Mucosa of stomach (tissue), 1 donor: ENCODE measurements at regions not wholly inside any gene's neighbourhood (a gene's known extent, or its start where the extent isn't known, plus 50 kb on each side); places are given as distances from the start of the nearest gene placed in this dataset.

Experiments used
- H3K27me3 ChIP-seq: one replicate; pipeline ENCODE4 v1.7.0; 2013; ENCODE audit warnings: mild to moderate bottlenecking, low read length; ENCODE audit not compliant: control insufficient read depth, insufficient read depth
- H3K36me3 ChIP-seq: one replicate; pipeline ENCODE4 v1.7.0; 2013; ENCODE audit warnings: low read length; ENCODE audit not compliant: control insufficient read depth, insufficient read depth
- H3K4me1 ChIP-seq: one replicate; pipeline ENCODE4 v1.7.0; 2013; ENCODE audit warnings: mild to moderate bottlenecking, low read length; ENCODE audit not compliant: control insufficient read depth, insufficient read depth
- H3K4me3 ChIP-seq: one replicate; pipeline ENCODE4 v1.7.0; 2013; ENCODE audit warnings: low read length
- H3K9ac ChIP-seq: one replicate; pipeline ENCODE4 v1.7.0; 2013; ENCODE audit warnings: mild to moderate bottlenecking, low read length, moderate library complexity
- H3K9me3 ChIP-seq: one replicate; pipeline ENCODE4 v1.7.0; 2013; ENCODE audit warnings: mild to moderate bottlenecking, low read length, moderate library complexity; ENCODE audit not compliant: control insufficient read depth
- donor health status: Pancreatic carcinoma.

DNA sequence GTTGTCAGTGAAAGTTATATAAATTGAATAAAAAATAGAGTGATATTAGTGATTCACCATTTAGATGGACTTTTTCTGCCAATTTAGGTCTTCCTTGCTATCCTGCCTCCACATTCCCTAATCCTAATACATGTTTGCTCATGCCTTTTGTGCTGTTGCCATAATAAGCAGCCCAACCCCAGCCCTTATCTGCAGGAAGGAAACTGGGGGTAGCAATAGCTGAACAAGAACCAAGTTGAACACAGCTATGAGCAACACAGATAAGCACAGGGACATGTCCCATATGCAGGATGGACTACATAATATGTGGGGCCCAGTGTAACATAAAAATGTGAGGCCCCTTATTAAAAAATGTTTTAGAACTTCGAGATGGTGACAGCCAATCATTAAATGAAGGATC is 91.2 kb upstream of the AHR start:
- Histone ChIP-seq H3K9me3 (no peaks in the 10 kb centered on the region), H3K4me1 (peaks cover 8% of the 10 kb centered on the region), H3K36me3 (no peaks in the 10 kb centered on the region)

DNA sequence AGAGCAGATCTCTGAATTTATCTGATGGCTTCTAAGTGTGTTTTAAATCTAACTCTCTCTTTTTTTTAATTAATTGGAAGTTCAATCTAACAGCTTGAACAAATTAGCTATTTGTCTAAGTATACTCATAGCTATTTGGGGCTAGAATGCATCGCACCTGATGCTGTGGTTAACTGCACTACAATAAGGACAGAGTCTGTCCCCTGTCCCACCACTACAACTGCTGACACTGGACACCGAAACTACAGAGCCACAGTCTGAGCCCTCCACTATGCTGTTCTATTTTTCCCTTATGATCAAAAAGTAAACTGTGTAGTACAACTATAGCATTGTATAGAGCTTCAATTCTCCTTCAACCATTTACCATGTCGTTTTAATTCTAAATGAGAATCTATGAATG is 89.4 kb upstream of the AHR start:
- Histone ChIP-seq H3K9ac (no peak overlapping the region), H3K4me1 (peaks cover 8% of the 10 kb centered on the region), H3K36me3 (no peaks in the 10 kb centered on the region)

More for the DNA sequence above, 91.2 kb upstream of the AHR start:
- Histone ChIP-seq H3K27me3 (no peaks in the 10 kb centered on the region), H3K4me3 (no peak overlapping the region), H3K9ac (no peak overlapping the region)

DNA sequence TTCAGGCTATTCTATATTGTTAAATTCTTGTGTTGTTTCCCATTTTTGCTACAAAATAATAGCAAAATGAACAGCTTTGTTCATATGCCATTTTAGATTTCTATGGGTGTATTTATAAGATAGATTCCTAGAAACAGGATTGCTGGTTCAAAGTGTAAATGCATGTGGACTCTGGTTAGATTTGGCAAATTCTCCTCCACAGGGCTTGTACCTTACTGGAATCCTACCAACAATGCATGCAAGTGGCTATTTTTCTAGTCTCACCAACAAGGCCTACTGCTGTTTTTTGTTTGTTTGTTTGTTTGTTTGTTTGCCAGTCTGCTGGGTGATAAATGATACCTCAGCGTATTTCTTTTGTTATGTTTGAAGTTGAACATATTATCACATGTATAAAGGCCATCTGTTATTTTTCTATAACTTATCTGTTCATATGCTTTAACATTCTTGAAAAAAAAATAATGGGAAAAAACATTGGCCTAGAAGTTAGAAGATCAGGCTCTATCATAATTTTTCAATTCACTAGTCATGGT is 87.1 kb upstream of the AHR start:
- Histone ChIP-seq H3K9ac (no peak overlapping the region), H3K4me3 (no peak overlapping the region), H3K9me3 (no peaks in the 10 kb centered on the region), H3K4me1 (peaks cover 8% of the 10 kb centered on the region), H3K36me3 (no peaks in the 10 kb centered on the region), H3K27me3 (no peaks in the 10 kb centered on the region)

More for the DNA sequence above, 89.4 kb upstream of the AHR start:
- Histone ChIP-seq H3K4me3 (no peak overlapping the region), H3K27me3 (no peaks in the 10 kb centered on the region), H3K9me3 (no peaks in the 10 kb centered on the region)

DNA sequence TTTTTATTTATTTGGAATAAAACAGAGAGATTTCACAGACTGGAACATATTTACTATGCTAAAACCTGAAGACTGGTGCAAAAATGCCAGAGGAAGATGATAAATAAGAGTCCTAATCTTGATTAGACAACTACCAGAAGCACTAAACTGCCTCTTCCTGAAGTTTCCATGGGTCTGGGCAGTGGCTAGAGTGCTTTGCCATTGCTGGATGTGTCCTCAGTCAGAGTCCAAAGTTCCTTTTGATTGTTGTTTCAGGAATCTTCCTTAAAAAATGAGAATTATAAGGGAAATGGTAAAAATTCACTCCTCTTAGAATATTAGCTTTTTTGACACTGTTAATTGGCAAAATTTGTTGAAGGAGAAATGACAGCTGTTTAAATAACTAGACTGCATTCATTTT is 86.3 kb upstream of the AHR start:
- Histone ChIP-seq H3K9me3 (no peaks in the 10 kb centered on the region), H3K9ac (no peak overlapping the region), H3K27me3 (no peaks in the 10 kb centered on the region), H3K4me3 (no peak overlapping the region), H3K4me1 (peaks cover 4% of the 10 kb centered on the region), H3K36me3 (no peaks in the 10 kb centered on the region)

DNA sequence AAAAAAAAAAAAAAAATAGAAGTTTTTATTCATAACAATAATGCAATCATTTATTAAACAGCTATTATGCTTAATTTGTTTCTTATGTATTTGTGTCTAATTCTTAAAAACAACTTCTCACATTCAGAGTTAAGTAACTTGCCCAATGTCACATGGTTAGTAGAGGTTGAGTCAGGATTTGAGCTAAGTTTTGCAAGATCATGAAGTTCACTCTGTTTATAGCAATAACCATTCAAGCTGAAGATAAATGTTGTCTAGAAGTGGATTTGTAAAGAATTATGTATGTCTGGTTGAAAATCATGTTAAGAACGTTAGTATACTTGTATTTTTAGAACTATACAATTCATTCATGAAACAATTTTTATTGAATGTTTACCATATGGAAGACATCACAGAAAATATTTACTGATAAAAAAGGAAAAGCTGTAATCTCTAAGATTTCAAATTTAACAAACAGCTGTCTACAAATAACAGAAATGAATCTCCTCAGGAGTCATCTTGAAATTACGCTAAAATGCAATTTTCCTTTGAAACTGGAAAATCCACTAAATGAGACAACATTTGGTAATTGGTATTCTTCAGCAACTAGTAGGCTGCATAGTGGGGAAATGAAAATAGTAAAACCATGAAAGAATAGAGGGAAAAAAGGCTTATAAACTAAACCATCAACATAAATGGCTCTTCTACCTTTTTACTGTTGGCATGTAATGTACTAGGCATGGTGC is 70.5 kb upstream of the AHR start:
- Histone ChIP-seq H3K4me1 (no peaks in the 10 kb centered on the region), H3K27me3 (no peaks in the 10 kb centered on the region), H3K36me3 (no peaks in the 10 kb centered on the region), H3K4me3 (no peak overlapping the region), H3K9me3 (no peaks in the 10 kb centered on the region), H3K9ac (no peak overlapping the region)

DNA sequence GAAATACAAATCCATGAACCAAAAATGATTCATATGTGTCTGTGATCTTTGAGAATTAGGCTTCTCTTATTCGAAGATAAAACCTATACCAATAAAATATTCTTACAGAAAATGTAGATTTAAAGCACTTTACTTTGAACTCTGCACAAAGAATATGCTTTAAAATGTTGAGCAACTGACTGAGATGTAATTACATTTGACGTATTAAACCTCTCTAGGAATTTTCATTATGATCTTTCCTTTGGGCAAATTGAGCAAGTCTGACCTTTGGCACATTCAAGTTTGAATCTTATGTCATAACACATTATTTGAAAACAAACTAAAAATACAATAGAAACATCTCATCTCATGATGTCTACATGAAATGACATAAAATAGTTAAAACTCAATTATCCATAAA is 69.2 kb upstream of the AHR start:
- Histone ChIP-seq H3K9me3 (no peaks in the 10 kb centered on the region), H3K4me1 (no peaks in the 10 kb centered on the region), H3K9ac (no peak overlapping the region), H3K27me3 (no peaks in the 10 kb centered on the region), H3K4me3 (no peak overlapping the region), H3K36me3 (no peaks in the 10 kb centered on the region)

DNA sequence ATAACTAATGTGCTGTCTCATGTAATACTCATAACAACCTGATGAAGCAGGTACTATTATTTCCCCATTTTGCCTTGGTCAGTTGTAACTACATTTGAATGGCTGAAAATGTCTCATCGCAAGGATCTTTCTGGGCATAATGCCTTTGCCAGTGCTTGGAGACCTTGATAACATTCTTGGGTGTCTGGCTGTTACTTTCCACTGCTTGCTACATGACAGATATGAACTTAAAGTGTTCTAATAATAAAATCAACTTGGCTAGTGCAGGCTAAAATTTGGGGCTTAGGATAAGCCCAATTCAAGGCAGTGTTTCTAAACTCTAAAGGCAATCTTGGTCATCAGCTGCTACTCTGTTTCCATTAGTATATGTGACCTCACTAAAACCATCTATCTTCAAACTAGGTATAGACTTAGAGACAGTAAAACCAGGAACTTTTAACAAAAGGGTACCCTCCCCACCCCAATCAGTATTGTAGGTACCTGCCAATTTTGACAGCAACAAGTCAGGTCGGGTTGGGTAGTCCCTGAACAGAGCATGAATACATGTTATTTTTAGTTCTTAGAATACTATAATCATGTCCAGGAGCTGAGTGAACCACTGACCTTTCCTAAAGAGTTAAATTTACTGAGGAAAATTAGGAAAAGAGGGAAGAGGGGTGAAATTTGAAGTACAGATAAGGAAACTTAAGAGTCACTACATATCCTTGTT is 68.2 kb upstream of the AHR start:
- Histone ChIP-seq H3K9ac (no peak overlapping the region), H3K9me3 (no peaks in the 10 kb centered on the region), H3K27me3 (no peaks in the 10 kb centered on the region), H3K4me3 (no peak overlapping the region), H3K36me3 (no peaks in the 10 kb centered on the region), H3K4me1 (no peaks in the 10 kb centered on the region)

DNA sequence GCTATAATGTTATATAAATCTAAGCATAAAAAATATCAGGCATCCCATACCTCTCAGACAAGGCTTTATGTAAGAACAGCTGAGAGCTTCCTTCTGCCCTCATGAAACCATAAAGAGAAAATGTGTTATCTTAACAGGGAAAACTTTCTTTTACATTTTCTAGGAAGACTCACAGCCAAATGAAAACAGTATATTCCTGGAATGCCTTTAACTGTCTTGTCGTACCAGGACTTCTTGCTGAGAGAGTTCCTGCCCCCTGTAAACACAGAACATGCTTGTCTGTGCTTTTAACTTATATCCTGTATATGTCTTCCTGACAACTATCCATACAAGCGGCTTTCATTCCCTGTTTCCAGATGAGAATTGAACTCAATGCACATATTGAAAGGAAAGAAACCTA is 64.8 kb upstream of the AHR start:
- Histone ChIP-seq H3K9me3 (no peaks in the 10 kb centered on the region), H3K36me3 (no peaks in the 10 kb centered on the region), H3K4me3 (no peak overlapping the region), H3K27me3 (no peaks in the 10 kb centered on the region), H3K4me1 (no peaks in the 10 kb centered on the region), H3K9ac (no peak overlapping the region)

DNA sequence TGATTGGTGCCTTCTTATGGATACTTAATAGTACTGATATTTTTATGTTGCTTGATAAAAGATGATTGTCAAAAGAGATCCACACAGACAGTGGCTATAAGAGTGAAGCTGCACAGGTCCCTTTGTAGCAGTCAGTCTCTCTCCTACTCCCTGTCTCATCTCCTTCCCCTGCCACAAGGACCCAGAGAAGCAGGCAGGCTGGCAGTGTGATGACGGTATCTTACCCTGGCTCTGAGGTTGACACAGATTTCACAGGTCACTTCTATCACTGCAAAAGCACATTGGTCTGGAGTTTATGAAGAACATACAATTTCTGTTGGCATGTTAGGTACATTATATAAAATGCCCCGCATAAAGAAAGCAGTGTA is 64.4 kb upstream of the AHR start:
- Histone ChIP-seq H3K27me3 (no peaks in the 10 kb centered on the region), H3K4me3 (no peak overlapping the region), H3K9ac (no peak overlapping the region), H3K36me3 (no peaks in the 10 kb centered on the region), H3K4me1 (peaks cover under 1% of the 10 kb centered on the region), H3K9me3 (no peaks in the 10 kb centered on the region)

DNA sequence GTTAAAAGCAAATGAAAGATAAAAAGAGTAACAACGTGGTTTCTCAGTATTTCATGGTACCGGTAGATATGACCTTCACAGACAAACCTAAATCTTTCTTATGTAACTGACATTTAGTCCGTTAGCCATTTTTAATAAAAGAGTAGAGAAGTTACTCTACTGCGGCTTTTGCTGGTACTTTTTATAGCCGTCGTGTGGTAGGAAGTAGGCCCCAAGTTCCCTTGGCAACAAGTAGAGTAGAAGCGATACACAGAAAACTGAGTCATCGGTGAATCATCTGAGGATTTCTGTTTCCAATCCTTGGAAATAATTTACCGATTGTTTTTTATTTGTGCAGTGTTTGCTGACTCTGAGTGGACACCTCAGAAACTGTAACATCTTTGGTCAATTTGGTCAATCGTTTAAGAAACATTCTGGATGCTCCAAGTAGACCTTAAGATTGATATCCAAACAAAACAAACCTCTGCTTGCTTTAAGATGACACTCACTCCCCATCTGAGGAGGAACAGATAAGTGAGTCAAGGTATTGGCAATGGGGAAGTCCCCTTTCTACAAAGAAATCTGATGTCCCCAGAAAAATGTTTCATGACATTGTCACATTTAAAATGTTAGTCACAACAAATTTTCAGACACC is 63.9 kb upstream of the AHR start:
- Histone ChIP-seq H3K27me3 (no peaks in the 10 kb centered on the region), H3K9me3 (no peaks in the 10 kb centered on the region), H3K4me1 (peaks cover 4% of the 10 kb centered on the region), H3K4me3 (no peak overlapping the region), H3K36me3 (no peaks in the 10 kb centered on the region), H3K9ac (no peak overlapping the region)

DNA sequence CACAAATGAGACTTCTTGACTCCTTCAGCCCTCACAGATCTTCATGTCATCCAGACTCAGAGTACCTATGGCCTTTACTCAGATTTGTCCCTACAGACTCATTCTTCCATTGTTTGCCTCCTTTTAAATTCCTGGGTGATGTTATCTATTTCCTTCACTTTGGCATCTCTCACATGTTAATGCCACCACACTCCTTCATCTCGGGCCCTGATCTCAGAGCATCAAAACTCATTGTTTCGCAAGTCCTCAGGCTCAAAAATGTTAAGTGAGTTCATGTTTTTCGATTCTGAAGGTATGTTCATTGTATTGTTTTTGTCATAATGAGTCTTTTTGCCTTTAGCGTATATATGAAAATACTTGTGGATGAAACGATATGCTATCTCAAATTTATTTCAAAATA is 62.3 kb upstream of the AHR start:
- no peak overlapping the region for H3K4me3 ChIP-seq
- peaks cover 9% of the 10 kb centered on the region for H3K4me1 ChIP-seq

DNA sequence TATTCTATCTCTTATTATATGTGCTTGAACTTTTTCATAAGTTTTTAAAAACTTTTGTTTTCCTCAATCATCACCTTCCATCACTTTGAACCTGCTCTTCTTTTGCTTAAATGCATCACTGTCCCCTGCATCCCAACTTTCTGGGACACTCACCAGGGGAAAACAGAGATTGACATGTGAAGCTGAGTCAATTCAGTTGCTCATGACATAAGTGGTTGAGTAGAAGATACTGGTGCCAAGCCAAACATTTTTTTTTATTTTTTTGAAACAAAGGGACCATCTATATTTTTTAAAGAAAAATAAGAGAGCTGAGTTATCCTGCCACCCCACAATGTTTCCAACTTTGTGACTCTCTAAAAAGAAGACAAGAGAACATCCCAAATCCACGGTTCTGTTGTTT is 61.8 kb upstream of the AHR start:
- no peak overlapping the region for H3K9ac ChIP-seq
- no peaks in the 10 kb centered on the region for H3K9me3 ChIP-seq
- H3K36me3 ChIP-seq, result no peaks in the 10 kb centered on the region
- H3K27me3 ChIP-seq, result no peaks in the 10 kb centered on the region
- peaks cover 9% of the 10 kb centered on the region for H3K4me1 ChIP-seq
- H3K4me3 ChIP-seq, result no peak overlapping the region

More for the DNA sequence above, 62.3 kb upstream of the AHR start:
- Histone ChIP-seq H3K9me3 (no peaks in the 10 kb centered on the region), H3K27me3 (no peaks in the 10 kb centered on the region), H3K9ac (no peak overlapping the region), H3K36me3 (no peaks in the 10 kb centered on the region)
